GM21723 (cell line): ENCODE measurements at regions not wholly inside any gene's neighbourhood (a gene's known extent, or its start where the extent isn't known, plus 50 kb on each side); places are given as distances from the start of the nearest gene placed in this dataset.

Experiments used
- ATAC-seq: cut with Tn5 transposase; IDR thresholded peaks from one replicate; pipeline ENCODE4 v1.9.1; 2021; ENCODE audit warnings: mild to moderate bottlenecking, moderate library complexity; ENCODE audit not compliant: unreplicated experiment

GRCh38 chr4:18247189-18247588 is 225.6 kb upstream of the LCORL start:
- ATAC-seq, result no peak

DNA sequence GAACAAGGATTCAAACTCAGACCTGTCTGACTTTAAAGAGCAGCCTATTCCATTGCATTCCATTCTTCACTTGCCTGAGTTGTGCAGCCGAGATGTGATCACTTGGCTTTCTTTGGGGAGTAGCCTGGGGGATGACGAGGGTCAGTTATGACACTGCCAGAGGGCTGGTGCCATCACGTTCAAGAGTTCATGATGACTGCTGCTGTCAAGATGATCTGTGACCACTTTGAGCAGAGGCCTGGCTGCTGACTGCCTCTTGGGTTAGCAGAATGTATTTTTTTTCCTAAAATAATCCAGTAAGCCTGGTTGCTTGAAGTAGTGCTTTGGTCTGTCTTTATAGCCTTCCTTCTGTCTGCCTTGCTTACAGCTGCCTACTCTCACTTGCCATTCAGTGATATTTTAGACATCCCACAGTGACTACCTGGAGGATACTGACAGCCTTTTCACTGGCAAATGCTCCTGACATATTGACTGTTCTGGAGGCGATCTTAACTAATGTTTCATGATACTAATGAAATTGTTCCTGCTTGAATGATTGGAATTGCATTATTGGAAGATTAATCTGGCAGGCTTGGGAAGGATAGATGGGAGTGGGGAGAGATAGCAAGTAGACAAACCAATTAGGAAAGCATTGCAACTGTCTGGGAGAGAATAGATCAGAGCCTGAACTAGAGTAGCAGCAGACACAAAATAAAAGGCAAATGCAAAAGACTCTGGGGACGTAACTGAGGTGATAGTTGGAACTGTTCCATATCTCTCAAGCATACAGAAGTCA is 221.6 kb upstream of the LCORL start:
- ATAC-seq, result no peak

DNA sequence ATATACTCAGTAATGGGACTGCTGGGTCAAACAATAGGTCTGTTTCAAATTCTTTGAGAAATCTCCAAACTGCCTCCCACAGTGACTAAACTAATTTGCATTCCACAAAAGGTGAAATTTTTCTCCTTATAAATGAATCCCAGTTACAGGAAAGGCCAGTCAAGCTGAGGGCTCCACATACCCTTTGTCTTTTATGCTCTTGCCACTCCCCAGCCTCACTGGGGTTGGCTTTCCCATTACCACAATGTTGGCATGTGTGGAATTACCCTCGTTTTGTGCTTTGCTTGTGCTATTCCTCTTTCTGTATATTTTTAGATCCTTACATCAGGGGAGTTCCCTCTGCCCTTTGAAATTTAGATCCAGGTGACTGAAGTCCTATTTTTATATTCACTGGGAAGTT is 220.2 kb upstream of the LCORL start:
- no peak for ATAC-seq

- no peak for ATAC-seq
Measured at GRCh38 chr4:18234108-18234507, 212.6 kb upstream of the LCORL start.

- no peak for ATAC-seq
Measured at GRCh38 chr4:18231726-18232125, 210.2 kb upstream of the LCORL start.

GRCh38 chr4:18227880-18228279 is 206.3 kb upstream of the LCORL start:
- ATAC-seq, result no peak

- no peak for ATAC-seq
Measured at GRCh38 chr4:18214411-18215055, 193.0 kb upstream of the LCORL start.

- no peak for ATAC-seq
Measured at GRCh38 chr4:18213576-18214198, 192.1 kb upstream of the LCORL start.

- ATAC-seq, result peak; percentile 76
Measured at GRCh38 chr4:18209448-18209847, 187.9 kb upstream of the LCORL start.

DNA sequence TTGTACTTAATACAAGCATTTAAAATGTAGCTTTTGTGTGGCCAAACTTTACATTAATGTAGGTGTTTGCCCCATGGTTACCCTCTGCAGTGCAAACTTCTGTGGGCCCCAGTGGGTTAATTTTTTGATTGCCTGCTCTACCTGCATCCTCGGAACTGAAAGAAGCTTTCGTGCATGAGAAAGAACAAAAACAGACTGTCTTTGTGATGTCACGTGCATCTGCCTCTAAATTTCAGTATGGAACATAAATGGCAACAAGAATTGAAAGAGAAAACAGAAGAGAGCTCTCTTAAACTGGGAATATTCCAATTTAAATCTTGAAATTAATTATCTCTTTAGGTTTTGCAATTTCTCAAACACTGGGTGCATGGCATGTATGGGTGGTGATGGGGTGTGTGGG is 182.4 kb upstream of the LCORL start:
- no peak for ATAC-seq

DNA sequence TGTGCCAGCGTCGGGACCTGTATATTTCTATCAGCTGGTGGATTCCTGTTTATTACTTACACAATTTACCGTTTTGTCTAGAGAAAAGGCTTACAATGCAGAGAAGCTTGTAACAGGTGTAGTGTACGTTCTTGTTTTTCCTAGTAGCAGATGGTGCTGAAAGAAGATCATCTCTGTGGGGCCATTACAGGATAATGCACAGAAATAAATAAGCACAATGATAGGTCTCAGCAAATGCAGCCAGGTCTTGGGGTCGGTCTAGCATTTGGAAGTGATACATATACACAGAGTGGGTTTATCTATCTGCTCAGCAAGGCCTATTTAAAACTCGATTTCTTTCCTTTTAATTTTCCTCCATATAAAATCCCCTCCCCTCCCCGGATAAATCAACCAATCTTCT is 180.9 kb upstream of the LCORL start:
- ATAC-seq, result no peak

GRCh38 chr4:18201885-18202284 is 180.3 kb upstream of the LCORL start:
- ATAC-seq, result no peak

DNA sequence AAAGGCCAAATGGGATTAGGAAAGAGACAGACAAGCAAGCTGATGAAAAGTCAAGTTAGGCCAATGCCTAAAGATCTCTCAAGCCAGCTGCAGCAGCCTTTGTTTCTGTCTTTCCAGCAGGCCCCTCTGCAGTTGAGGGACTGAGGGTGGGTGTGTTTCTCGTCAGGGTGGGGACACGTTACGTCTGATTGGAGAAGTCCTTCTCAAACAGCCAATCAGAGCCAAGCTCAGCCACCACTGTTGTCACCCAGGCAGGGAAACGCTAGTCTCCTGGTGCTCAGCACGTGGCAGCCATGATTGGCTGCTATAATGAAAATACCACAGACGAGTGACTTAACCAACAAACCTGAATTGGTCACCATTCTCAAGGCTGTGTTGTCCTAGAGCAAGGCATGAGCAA is 177.1 kb upstream of the LCORL start:
- ATAC-seq, result no peak

DNA sequence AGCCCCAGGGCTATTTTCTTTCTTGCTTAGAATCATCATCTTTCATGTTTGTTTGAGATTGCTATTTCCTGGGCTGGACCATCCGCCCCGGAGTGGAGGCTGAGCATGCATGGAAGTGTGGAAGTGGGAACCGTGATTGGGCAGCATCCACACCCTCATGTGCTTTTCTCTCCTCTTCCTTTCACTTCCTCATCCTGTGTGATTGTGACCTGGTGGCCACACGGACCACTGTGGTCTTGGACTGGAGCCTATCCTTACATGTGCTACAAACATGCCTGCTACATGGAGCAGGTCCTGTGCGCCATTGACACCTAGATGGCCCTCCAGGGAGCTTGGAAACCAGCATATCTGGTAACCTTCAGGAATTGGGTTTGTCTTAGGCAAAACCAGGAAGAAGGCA is 175.9 kb upstream of the LCORL start:
- ATAC-seq, result no peak

GRCh38 chr4:18194278-18194677 is 172.7 kb upstream of the LCORL start:
- ATAC-seq, result no peak

DNA sequence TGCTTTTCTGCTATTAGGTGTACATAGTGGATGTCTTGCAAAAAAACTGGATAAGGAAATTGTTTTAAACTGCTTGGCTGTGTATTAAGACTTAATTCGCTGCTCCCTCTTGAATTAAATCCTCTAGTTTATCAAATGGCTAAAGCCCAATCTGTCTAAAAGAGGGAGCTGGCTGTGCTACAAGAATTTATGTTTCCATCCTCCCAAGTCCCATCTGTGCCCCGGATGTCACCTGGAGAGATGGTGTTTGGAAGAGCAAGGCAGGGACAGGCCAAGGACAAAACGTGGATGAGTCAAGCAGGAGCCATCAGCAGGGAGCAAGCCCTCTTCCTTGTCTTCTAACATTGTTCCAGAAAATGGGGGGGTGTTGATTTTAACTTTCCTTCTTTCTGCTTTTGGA is 171.3 kb upstream of the LCORL start:
- no peak for ATAC-seq

DNA sequence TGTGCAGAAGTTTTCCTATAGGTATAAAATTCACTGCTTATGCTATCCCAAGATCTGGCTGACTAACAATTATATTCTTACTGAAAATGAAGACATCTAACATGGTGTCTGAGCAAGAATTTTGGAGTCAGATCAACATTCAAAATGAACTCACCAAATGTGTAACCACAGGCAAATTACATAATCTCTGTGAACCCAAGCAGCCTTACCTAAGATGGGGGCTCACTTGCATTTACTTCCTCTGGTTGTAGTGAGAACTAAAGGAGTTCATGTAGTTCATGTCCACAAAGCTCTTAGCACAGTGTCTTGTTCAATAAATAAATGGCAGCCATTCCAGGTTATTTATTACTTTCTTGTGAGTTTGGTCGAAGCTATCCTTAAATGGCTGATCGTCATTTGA is 163.9 kb upstream of the LCORL start:
- no peak for ATAC-seq

- no peak for ATAC-seq
Measured at GRCh38 chr4:18180892-18181291, 159.3 kb upstream of the LCORL start.

DNA sequence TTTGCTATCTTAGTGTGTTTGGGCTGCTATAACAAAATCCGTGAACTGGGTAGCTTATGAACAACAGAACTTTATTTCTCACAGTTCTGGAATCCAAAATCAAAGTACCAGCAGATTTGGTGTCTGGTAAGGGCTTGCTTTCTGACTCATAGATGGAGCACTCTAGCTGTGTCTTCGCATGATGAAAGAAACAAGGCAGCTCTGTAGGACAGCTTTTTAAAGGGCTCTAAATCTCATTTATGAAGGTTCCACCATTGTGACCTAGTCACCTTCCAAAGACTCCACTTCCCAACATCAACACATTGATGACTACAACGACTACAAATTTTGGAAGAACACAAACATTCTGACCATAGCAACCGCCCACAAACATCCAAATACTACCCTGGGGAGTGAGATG is 158.6 kb upstream of the LCORL start:
- no peak for ATAC-seq

GRCh38 chr4:18171896-18172295 is 150.3 kb upstream of the LCORL start:
- no peak for ATAC-seq

DNA sequence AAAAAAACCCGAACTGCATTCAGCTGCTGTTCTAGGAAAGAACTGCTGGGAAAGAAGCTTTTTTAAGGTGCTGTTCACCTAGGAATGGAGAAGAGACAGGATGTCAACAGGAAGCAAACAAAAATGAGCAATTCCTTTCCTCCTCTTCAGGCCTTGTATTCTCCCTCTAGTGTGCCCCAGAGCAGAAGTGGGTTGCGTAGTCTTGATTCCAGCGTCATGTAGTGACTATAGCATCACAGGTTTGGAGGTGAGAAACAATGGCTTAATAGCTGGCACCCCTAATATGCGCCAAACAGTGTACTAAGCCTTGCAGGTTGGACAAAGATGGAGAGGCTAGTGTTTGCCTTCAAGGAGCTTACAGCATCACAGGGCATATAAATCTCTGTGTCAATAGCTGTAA is 146.3 kb upstream of the LCORL start:
- ATAC-seq, result no peak

DNA sequence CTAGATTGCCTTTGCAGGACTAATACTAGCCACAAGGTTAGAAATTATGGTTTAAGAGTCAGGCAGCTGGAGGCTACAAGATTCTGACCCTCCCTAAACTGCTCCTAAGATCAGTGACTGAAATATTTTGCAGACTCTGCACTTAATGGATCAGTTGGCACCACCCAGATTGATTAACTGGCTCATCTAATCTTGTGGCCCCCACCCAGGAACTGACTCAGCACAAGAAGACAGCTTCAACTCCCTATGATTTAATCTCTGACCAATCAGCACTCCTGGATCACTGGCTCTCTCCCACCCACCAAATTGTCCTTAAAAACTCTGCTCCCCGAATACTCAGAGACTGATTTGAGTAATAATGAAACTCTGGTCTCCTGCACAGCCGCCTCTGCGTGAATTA is 145.4 kb upstream of the LCORL start:
- ATAC-seq, result no peak
